WTC11 (cell line): ENCODE measurements at regions not wholly inside any gene's neighbourhood (a gene's known extent, or its start where the extent isn't known, plus 50 kb on each side); places are given as distances from the start of the nearest gene placed in this dataset.

Experiments
- ATAC-seq: fragments of 200-7000 bp; cut with Tn5 transposase; 2 replicates; pipeline ENCODE4 v1.10.0; 2021; ENCODE audit warnings: mild to moderate bottlenecking, moderate library complexity
- CTCF ChIA-PET: fragments of 300-600 bp; sonication (Branson Sonifier 250); formaldehyde crosslinking; loops from one replicate; lab custom pipeline; 2021; ENCODE audit warnings: antibody characterized with exemption; lab: Charles Lee
- POLR2A ChIA-PET: fragments of 350-600 bp; sonication (Branson Sonifier 250); formaldehyde crosslinking; loops from one replicate; lab custom pipeline; 2021; ENCODE audit warnings: antibody characterized with exemption; lab: Charles Lee
- DNase-seq: peaks from one replicate; pipeline ENCODE4 v3.0.0; 2021; ENCODE audit warnings: low spot score
- H3K27ac Mint-ChIP-seq: 2 replicates; pipeline ENCODE4 v1.8.0; 2021; ENCODE audit warnings: mixed read lengths
- H3K27me3 Mint-ChIP-seq: 2 replicates; pipeline ENCODE4 v1.8.0; 2021; ENCODE audit warnings: low read depth, mild to moderate bottlenecking, moderate library complexity, mixed read lengths
- H3K36me3 Mint-ChIP-seq: 2 replicates; pipeline ENCODE4 v1.8.0; 2021; ENCODE audit warnings: mixed read lengths
- H3K4me1 Mint-ChIP-seq: 2 replicates; pipeline ENCODE4 v1.8.0; 2022; ENCODE audit warnings: mixed read lengths
- H3K4me3 Mint-ChIP-seq: 2 replicates; pipeline ENCODE4 v1.8.0; 2021; ENCODE audit warnings: mild to moderate bottlenecking, moderate library complexity, mixed read lengths
- H3K9me3 Mint-ChIP-seq: 2 replicates; pipeline ENCODE4 v1.8.0; 2021; ENCODE audit warnings: mixed read lengths
- ETV6 ChIP-seq: sonication (generic); formaldehyde crosslinking; IDR thresholded peaks from 2 replicates; pipeline ENCODE4 v1.8.1; 2022; ENCODE audit warnings: mild to moderate bottlenecking, missing genetic modification reagents
- JUN ChIP-seq: sonication (generic); formaldehyde crosslinking; IDR thresholded peaks from 2 replicates; pipeline ENCODE4 v1.8.0; 2023; ENCODE audit warnings: mild to moderate bottlenecking, missing genetic modification reagents
- OVOL2 ChIP-seq: fragments of 250-450 bp; sonication (Bioruptor Pico); IDR thresholded peaks from 2 replicates; pipeline ENCODE4 v1.9.0; 2021; ENCODE audit warnings: mild to moderate bottlenecking, borderline replicate concordance
- TEAD4 ChIP-seq: sonication (generic); formaldehyde crosslinking; IDR thresholded peaks from 2 replicates; pipeline ENCODE4 v1.8.0; 2022; ENCODE audit warnings: mild to moderate bottlenecking, missing genetic modification reagents
- ZNF219 ChIP-seq: sonication (generic); formaldehyde crosslinking; IDR thresholded peaks from 2 replicates; pipeline ENCODE4 v1.8.0; 2023; ENCODE audit warnings: missing genetic modification reagents, mild to moderate bottlenecking, borderline replicate concordance
- ZNF396 ChIP-seq: fragments of 250-450 bp; sonication (Bioruptor Pico); IDR thresholded peaks from 2 replicates; pipeline ENCODE4 v1.8.0; 2021; ENCODE audit warnings: mild to moderate bottlenecking, moderate library complexity, borderline replicate concordance
- ZNF416 ChIP-seq: fragments of 250-450 bp; sonication (Bioruptor Pico); IDR thresholded peaks from 2 replicates; pipeline ENCODE4 v1.9.0; 2021; ENCODE audit warnings: mild to moderate bottlenecking, inconsistent platforms
- TF ChIP-seq, protein P1 (sequence below): sonication (generic); formaldehyde crosslinking; IDR thresholded peaks from 2 replicates; pipeline ENCODE4 v1.8.0; 2023; ENCODE audit warnings: missing genetic modification reagents, mild to moderate bottlenecking, borderline replicate concordance
- TF ChIP-seq, protein P2 (sequence below): sonication (generic); formaldehyde crosslinking; IDR thresholded peaks from 2 replicates; pipeline ENCODE4 v1.8.0; 2023; ENCODE audit warnings: mild to moderate bottlenecking, missing genetic modification reagents
- TF ChIP-seq, protein P3 (sequence below): sonication (generic); formaldehyde crosslinking; IDR thresholded peaks from 2 replicates; pipeline ENCODE4 v1.8.1; 2023; ENCODE audit warnings: mild to moderate bottlenecking, missing genetic modification reagents, borderline replicate concordance
- TF ChIP-seq, protein P4 (sequence below): sonication (generic); formaldehyde crosslinking; IDR thresholded peaks from 2 replicates; pipeline ENCODE4 v1.8.1; 2022; ENCODE audit warnings: missing genetic modification reagents, borderline replicate concordance
- TF ChIP-seq, protein P5 (sequence below): fragments of 250-450 bp; sonication (Bioruptor Pico); IDR thresholded peaks from 2 replicates; pipeline ENCODE4 v1.9.0; 2021; ENCODE audit warnings: moderate library complexity, mild to moderate bottlenecking, inconsistent platforms, borderline replicate concordance
- TF ChIP-seq, protein P6 (sequence below): sonication (generic); formaldehyde crosslinking; IDR thresholded peaks from 2 replicates; pipeline ENCODE4 v1.8.0; 2022; ENCODE audit warnings: mild to moderate bottlenecking, missing genetic modification reagents

DNA sequence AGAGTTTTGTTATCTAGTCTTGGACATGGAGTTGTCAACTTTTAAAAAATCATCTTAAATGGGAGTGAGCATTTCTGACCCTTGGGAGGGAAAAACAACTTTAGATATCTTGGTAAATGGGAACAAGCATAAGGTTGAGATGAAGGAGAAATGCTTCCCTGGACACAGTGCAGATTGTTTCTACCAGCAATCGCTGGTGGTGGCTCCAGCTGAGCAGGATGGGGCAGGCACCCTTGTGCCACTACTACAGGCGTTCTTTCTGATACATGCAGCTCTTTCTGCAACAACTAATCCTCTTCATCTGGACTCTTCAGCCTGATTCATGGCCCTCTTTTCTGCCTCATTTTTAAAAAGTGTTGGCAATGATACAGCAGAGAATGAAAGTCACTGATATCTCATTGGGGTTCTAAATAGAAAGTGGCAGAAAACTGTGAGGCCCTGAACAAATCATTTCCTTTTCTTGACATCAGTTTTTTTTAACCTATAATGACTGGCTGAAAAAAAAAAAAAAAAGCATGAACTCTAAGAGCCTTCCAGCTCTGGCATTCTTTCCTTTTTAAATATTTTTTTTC is 409.4 kb upstream of the PTGER4 start (continued):
- TF ChIP-seq, protein P1, sequence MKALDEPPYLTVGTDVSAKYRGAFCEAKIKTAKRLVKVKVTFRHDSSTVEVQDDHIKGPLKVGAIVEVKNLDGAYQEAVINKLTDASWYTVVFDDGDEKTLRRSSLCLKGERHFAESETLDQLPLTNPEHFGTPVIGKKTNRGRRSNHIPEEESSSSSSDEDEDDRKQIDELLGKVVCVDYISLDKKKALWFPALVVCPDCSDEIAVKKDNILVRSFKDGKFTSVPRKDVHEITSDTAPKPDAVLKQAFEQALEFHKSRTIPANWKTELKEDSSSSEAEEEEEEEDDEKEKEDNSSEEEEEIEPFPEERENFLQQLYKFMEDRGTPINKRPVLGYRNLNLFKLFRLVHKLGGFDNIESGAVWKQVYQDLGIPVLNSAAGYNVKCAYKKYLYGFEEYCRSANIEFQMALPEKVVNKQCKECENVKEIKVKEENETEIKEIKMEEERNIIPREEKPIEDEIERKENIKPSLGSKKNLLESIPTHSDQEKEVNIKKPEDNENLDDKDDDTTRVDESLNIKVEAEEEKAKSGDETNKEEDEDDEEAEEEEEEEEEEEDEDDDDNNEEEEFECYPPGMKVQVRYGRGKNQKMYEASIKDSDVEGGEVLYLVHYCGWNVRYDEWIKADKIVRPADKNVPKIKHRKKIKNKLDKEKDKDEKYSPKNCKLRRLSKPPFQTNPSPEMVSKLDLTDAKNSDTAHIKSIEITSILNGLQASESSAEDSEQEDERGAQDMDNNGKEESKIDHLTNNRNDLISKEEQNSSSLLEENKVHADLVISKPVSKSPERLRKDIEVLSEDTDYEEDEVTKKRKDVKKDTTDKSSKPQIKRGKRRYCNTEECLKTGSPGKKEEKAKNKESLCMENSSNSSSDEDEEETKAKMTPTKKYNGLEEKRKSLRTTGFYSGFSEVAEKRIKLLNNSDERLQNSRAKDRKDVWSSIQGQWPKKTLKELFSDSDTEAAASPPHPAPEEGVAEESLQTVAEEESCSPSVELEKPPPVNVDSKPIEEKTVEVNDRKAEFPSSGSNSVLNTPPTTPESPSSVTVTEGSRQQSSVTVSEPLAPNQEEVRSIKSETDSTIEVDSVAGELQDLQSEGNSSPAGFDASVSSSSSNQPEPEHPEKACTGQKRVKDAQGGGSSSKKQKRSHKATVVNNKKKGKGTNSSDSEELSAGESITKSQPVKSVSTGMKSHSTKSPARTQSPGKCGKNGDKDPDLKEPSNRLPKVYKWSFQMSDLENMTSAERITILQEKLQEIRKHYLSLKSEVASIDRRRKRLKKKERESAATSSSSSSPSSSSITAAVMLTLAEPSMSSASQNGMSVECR (CRISPR knock-in tag): no peak

DNA sequence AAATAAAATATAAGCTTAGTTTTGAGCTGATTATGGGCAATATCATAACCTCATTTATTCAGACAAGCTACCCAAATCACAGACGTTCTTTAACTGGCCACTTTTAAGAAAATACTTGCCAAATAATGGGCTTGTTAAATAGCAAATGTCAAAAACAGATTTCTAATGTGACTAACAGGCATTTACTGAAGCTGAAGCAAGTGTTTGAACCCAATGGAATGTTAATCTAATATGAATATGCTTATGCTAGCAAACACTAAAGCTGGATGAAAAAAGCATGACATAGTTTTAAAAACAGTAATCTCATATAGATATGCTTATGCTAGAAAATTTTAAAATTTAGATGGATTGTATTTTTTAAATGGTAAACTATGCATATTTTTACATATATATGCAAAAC is 411.6 kb upstream of the PTGER4 start:
- H3K27me3 Mint-ChIP-seq: no peaks in the 10 kb centered on the region
- no peak for ATAC-seq
- no peak overlapping the region for H3K27ac Mint-ChIP-seq
- no peak for DNase-seq
- no peaks in the 10 kb centered on the region for H3K36me3 Mint-ChIP-seq
- no peak overlapping the region for H3K4me3 Mint-ChIP-seq
- ChIA-PET CTCF (no interaction called here), POLR2A (no interaction called here)
- H3K4me1 Mint-ChIP-seq: peaks cover 8% of the 10 kb centered on the region
- TF ChIP-seq, protein P2, sequence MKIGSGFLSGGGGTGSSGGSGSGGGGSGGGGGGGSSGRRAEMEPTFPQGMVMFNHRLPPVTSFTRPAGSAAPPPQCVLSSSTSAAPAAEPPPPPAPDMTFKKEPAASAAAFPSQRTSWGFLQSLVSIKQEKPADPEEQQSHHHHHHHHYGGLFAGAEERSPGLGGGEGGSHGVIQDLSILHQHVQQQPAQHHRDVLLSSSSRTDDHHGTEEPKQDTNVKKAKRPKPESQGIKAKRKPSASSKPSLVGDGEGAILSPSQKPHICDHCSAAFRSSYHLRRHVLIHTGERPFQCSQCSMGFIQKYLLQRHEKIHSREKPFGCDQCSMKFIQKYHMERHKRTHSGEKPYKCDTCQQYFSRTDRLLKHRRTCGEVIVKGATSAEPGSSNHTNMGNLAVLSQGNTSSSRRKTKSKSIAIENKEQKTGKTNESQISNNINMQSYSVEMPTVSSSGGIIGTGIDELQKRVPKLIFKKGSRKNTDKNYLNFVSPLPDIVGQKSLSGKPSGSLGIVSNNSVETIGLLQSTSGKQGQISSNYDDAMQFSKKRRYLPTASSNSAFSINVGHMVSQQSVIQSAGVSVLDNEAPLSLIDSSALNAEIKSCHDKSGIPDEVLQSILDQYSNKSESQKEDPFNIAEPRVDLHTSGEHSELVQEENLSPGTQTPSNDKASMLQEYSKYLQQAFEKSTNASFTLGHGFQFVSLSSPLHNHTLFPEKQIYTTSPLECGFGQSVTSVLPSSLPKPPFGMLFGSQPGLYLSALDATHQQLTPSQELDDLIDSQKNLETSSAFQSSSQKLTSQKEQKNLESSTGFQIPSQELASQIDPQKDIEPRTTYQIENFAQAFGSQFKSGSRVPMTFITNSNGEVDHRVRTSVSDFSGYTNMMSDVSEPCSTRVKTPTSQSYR (CRISPR knock-in tag): no peak
- TF ChIP-seq ZNF416 (CRISPR knock-in tag): no peak
- TF ChIP-seq ZNF219 (CRISPR knock-in tag): no peak
- TF ChIP-seq TEAD4 (CRISPR knock-in tag): no peak
- TF ChIP-seq, protein P3, sequence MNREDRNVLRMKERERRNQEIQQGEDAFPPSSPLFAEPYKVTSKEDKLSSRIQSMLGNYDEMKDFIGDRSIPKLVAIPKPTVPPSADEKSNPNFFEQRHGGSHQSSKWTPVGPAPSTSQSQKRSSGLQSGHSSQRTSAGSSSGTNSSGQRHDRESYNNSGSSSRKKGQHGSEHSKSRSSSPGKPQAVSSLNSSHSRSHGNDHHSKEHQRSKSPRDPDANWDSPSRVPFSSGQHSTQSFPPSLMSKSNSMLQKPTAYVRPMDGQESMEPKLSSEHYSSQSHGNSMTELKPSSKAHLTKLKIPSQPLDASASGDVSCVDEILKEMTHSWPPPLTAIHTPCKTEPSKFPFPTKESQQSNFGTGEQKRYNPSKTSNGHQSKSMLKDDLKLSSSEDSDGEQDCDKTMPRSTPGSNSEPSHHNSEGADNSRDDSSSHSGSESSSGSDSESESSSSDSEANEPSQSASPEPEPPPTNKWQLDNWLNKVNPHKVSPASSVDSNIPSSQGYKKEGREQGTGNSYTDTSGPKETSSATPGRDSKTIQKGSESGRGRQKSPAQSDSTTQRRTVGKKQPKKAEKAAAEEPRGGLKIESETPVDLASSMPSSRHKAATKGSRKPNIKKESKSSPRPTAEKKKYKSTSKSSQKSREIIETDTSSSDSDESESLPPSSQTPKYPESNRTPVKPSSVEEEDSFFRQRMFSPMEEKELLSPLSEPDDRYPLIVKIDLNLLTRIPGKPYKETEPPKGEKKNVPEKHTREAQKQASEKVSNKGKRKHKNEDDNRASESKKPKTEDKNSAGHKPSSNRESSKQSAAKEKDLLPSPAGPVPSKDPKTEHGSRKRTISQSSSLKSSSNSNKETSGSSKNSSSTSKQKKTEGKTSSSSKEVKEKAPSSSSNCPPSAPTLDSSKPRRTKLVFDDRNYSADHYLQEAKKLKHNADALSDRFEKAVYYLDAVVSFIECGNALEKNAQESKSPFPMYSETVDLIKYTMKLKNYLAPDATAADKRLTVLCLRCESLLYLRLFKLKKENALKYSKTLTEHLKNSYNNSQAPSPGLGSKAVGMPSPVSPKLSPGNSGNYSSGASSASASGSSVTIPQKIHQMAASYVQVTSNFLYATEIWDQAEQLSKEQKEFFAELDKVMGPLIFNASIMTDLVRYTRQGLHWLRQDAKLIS (CRISPR knock-in tag): no peak
- TF ChIP-seq, protein P4, sequence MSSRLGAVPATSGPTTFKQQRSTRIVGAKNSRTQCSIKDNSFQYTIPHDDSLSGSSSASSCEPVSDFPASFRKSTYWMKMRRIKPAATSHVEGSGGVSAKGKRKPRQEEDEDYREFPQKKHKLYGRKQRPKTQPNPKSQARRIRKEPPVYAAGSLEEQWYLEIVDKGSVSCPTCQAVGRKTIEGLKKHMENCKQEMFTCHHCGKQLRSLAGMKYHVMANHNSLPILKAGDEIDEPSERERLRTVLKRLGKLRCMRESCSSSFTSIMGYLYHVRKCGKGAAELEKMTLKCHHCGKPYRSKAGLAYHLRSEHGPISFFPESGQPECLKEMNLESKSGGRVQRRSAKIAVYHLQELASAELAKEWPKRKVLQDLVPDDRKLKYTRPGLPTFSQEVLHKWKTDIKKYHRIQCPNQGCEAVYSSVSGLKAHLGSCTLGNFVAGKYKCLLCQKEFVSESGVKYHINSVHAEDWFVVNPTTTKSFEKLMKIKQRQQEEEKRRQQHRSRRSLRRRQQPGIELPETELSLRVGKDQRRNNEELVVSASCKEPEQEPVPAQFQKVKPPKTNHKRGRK (CRISPR knock-in tag): no peak
- TF ChIP-seq JUN (CRISPR knock-in tag): no peak
- TF ChIP-seq, protein P5, sequence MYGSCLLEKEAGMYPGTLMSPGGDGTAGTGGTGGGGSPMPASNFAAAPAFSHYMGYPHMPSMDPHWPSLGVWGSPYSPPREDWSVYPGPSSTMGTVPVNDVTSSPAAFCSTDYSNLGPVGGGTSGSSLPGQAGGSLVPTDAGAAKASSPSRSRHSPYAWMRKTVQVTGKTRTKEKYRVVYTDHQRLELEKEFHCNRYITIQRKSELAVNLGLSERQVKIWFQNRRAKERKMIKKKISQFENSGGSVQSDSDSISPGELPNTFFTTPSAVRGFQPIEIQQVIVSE (CRISPR knock-in tag): no peak
- TF ChIP-seq, protein P6, sequence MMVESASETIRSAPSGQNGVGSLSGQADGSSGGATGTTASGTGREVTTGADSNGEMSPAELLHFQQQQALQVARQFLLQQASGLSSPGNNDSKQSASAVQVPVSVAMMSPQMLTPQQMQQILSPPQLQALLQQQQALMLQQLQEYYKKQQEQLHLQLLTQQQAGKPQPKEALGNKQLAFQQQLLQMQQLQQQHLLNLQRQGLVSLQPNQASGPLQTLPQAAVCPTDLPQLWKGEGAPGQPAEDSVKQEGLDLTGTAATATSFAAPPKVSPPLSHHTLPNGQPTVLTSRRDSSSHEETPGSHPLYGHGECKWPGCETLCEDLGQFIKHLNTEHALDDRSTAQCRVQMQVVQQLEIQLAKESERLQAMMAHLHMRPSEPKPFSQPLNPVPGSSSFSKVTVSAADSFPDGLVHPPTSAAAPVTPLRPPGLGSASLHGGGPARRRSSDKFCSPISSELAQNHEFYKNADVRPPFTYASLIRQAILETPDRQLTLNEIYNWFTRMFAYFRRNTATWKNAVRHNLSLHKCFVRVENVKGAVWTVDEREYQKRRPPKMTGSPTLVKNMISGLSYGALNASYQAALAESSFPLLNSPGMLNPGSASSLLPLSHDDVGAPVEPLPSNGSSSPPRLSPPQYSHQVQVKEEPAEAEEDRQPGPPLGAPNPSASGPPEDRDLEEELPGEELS (CRISPR knock-in tag): no peak
- no peak for TF ChIP-seq OVOL2 (CRISPR knock-in tag)
- no peak for TF ChIP-seq ZNF396 (CRISPR knock-in tag)
- no peak for TF ChIP-seq ETV6
- TF ChIP-seq, all 79 proteins: peak for 0
- no peaks in the 10 kb centered on the region for H3K9me3 Mint-ChIP-seq
